CD4-positive, alpha-beta T cell treated with Interleukin-4 for 4 hours (primary cell): ENCODE measurements at regions not wholly inside any gene's neighbourhood (a gene's known extent, or its start where the extent isn't known, plus 50 kb on each side); places are given as distances from the start of the nearest gene placed in this dataset.
A peak's percentile ranks its signal among the peaks of the same experiment; 100 is the strongest.

Experiments used
- DNase-seq: peaks from one replicate; pipeline ENCODE4 v3.0.0-alpha.2; 2020

DNA sequence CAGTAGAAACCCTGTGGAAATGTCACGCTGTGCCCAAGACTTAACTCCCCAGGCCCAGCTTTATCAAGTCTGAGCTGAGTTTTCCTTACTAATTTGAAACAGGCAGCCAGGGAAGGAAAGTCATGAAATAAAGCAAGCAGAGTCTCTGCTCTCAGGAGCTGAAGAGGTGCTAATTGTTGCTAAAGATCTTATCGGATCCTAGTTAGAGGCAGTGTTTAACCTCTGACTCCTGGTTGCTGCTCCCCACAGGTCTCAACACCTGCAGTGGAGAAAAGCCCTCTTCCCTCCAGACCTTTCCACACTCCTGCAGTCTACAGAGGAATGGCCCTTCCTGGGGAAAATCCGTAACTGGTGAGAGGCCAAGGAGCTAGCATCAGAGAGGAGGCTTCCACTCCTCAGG lies 628.2 kb downstream of the NTRK3 start:
- DNase-seq, result no peak

DNA sequence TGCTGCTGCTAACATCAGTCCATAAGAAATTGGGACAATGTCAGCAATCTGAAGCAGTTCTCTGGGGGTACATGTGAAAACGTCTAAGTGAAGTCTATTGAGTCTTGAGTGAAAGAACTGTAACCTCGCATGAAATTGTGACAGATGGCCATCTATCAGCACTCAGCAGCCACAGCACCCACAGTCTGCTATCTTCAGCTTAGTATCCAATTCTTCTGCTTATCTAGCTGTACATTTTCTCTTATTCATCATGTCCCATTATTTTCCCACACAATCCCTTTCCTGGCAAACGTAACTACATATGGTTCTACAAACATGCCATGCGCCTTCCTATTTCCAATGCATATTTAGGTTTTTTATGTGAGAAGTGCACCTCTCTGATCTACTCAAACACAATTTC lies 629.7 kb downstream of the NTRK3 start:
- no peak for DNase-seq

DNA sequence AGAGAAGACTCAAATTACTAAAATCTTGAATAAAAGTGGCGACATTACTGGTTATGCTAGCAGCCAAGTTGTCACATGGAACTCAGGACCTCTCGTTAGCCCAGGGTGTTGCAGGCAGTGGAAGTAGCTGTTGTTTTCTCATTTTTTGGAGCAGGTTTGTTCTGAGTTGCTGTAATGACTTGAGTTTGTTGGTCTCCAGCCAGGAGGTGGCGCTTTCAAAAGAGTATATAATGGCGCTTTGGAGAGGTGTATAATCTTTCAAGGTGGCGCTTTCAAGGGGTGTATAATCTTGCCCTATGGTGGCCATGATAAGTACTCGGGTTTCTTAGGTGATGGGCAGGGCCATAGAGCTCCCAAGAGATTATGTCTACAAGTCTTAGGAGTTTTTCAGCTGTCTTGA lies 632.7 kb downstream of the NTRK3 start:
- no peak for DNase-seq

DNA sequence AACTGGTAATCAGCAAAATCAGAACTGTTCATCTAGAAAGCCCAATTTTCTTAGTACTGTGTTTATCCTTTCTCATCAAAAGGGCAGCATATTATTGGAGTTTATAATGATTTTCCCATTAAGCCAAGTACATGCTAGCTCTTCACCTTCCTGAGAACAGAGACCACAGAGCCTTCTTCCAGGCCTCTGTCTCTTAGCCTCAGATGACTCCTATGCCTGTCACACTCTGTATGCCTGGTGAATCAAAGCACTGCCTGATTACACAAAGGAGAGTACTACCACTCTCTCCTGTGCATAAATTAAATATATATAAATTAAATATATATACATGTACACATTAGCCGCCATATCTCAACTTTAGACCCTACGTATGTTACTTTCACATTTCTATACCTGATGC lies 636.1 kb downstream of the NTRK3 start:
- DNase-seq, result no peak

DNA sequence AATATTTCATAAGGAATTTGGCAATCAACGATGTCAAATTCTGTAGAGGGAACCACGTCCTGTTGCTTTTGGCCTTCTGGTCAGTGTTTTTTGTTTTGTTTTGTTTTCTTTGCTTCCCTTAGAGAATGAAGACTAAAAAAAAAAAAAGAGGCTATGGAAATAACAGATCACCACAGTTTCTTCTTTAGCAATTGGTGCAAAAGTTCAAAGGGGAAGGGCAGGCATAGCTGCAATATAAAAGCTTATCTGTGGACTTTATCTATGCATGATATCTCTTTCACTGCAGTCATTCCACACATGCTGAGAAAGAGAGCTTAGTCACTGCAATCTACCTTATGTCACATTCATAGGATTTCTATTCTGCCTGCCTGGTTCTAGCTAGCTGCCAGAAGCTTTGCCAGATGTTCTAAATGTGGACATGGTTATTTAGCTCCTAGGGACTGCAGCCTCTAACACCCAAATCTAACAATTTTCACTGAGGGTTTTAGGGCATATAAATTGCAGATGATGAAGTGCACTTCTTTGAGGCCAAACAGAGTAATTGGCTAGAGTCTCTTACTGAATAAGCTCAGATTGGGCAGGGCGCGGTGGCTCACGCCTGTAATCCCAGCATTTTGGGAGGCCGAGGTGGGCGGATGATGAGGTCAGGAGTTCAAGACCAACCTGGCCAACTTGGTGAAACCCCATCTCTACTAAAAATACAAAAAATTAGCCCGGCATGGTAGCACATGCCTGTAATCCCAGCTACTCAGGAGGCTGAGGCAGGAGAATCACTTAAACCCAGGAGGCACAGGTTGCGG lies 637.2 kb downstream of the NTRK3 start:
- no peak for DNase-seq

DNA sequence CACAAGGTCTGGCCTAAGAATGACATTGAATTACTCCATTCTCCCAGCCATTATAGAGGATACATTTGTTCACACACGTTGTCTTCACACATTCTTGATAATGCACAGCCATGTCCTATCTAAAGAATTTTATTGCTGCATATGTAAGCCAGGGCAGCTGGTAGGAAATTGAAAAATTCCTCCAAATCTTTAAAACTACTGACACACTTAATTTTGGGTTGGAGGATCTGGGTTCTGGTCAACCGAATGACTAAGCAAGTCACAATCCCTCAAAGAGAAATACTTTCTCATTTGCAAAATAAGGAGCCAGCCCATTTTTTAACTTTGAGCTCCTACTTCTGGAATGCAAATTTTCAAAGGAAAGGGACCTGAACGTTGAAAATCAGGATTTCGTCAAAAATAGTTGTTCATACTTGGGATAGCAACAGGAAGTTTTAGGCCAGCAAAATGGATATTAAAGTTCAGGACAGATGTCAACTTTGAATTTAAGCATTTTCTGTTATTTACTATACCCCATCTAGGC lies 638.3 kb downstream of the NTRK3 start:
- DNase-seq, result no peak

DNA sequence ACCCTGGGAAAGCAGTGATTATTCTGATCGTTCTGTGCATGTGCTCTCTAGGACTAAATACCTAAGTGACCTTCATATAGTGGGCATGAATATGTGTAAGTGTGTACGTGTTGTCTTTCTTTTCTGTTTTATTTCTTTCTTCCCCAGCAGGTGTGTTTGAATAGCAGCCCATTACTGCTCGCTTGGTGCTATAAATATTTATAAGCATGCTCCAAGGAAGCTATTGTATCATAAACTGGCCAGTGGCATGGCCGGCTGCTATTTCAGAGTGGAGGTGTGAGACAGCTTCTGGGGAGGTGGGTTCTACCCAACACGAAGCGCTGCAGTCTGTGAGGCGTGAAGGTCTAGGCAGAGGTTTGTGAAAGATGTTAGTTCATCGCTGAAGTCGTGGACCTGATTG lies 641.8 kb downstream of the NTRK3 start:
- DNase-seq, result no peak

DNA sequence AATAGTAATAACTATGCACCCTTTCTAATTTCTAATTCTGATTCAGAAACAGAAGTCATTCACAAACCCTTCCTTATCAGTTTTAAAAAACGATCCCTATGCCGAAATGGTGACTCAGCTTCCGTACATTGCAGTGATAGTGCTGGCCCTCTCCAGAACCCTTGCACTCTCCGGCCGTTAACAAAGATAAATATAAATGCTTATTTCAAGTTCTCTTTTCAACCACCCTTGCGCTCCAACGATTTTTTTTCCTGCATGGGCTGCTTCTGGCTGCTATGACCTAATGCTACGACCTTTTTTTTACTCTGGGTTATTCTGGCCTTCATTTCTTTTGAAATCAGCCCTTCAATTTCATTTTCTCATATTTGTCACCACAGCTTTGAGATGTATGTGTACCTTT lies 646.2 kb downstream of the NTRK3 start:
- DNase-seq, result no peak

DNA sequence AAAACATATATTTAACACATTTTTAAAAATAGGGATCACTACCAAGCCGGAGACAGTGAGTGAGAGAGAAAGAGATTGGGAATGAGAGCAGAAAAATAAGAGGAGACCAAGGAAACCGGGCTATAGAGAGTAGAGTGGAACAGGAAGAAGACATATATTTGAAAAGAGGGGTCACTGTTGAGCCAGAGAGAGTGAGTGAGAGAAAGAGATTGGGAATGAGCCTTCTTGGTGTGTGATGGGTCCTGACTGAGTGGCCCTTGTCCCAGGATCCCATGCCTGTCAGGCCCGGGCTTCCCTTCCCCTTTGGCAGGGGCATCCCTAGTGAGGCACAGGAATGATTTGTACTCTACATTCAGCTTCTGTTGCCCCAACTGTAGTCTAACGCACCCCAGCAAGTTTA lies 646.6 kb downstream of the NTRK3 start:
- no peak for DNase-seq

DNA sequence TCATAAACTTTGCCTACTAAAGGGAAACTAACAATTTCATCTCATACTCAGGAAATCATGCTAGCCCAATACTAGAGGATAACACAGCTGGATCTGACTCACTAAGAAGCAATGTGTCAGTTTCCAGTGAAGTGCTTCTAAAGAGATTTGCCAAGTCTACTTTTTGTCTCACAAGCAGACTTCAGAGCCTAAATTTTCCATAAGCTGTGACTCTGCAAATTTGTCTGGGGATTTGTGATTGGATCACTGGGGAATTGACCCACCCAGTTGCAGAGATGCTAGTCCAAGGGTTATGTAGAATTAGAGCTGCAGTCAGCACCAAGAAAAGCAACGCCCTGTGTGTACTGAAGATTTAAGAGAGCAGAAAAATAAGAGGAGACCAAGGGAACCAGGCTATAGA lies 647.1 kb downstream of the NTRK3 start:
- DNase-seq, result no peak

DNA sequence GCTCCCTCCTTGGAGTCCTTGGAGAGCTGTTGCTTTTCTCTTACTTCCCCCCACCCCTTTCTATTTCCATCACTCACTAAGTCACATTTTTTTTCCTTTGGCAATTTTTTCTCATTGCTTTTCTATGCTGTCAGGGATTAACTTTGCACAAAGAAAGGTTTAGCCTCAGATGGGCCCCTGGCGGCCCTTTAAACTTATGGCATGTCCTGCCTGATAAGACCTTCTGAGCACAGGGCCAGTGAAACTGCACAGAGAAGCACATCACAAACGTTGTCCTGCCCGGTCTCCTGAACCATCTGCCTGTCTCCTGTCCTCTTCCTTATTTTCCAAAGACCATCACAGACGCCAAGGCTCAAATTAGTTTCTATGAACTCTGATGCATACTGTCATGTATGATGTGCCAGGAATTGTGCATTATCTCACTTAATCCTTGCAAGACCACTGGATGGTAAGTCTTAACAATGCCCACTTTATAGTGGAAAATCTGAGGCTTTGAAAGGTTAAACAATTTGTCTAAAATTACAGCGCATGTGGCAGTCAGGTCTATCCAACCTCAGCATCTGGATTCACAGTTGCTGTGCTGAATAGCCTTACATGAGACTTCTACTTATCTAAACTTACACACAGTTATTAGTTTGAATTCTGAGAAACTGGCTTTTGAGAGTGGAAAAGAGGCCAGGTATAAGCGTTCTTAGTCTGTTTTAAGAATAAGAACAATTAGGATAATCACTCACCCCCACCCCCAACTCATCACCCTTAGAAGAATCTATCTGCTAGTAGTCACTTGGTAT lies 648.1 kb downstream of the NTRK3 start:
- DNase-seq, result no peak

DNA sequence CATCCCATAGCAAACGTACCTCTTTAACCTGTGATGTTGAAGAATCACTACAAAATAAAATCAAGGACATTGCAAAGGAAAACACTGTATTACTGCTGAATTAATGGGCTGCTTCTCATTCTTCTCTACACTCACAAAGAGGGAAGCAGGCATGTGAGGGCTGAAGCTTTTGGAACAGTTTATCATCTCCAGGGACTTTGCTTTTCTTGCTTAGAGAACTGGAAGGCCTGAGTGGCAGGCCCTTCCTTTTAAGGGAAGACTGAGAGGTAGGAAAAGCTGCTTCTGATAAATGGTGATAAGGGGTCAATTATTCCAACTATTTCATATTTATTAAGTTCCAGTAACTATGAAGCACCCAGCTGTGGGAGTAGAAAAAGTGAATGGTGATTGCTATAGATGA lies 649.6 kb downstream of the NTRK3 start:
- no peak for DNase-seq

DNA sequence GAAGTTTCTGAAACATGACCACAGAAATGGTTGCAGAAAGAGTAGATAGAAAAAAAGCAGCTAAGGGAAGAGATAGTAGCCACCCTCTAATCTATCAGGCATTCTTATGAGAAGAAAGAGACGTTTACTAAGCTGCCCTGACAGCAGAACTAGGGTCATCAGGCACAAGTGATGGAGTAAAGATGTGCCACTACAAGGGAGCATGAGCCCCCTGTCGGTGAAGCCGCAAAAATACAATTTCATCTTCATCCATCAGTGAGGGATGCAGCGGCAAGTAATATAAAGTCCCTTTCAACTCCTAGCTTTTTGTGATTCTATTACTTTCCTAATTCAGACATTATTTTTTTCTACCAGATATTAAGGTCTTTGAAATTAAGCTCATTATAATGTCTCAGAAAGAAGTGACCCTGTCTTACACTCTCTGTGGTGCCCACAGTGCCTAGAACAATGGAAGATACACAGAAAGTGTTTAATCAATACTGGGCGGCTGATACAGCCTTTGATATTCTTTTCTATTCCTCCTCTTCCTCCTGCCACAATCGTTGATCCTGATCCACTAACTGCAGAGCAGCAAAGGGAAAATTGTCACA lies 651.6 kb downstream of the NTRK3 start:
- DNase-seq, result peak; percentile 2

DNA sequence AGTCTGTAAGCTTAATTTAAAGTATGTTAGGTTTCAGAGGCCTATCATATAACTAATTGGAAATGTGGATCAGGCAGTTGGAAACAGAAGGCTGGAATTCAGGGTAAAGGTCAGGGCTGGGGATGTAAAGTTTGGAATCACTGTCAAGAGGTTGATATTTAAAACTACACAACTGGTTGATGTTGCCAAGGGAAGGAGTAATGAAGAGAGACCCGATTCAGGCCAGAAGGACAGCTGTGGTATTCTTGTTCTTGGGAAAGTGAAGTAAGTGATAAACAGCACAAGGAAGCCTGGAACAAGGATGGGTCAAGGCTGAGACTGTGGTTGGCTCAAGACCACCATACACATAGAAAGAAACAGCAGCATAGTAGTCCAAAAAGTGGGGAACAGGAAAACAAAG lies 654.2 kb downstream of the NTRK3 start:
- DNase-seq, result no peak

DNA sequence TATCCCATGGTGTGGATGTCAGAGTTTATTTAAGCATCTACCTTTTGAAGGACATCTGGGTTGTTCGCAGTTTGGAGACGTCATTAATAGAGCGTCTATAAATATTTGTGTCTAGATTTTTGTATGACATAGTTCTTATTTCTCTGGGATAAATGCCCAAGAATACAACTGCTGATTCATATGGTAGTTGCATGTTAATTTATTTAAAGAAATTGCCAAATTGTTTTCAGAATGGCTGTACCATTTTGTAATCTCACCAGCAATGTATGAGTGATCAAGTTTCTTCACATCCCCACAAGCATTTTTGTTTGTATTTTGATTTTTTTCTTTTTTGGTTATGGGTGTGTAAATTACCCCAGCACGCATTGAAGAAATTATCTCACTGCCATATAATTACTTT lies 656.9 kb downstream of the NTRK3 start:
- no peak for DNase-seq

DNA sequence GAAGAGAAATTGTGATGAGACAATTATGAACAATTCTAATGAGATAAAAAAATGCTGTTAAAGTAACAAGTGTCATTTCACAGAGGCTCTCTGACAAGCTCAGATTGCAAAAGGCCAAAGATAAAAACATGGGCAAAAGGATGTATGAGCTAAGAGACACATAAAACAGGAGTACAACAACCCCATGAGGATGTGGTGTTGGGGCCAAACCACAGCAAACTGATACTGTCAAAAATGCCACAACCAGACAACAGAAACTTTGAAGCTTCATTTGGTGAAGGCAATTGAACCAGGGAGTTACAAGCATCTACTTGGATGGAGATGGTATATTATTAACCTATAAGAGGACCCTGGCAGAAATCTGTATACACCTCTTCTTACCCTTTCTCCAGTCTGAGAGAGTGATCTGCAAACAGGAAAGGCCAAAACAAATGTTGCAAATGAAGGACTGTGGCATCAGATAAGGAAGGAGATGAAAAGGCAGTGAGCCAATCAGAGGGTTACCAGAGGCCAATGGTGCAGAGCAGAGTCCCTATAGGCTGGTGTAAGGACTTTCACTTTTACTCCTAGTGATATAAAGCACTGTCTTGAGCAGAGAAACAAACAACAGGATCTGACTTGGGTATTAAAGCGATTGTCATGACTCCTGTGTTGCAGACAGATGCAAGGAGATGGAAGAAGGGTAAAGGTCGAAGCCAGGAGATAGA lies 659.0 kb downstream of the NTRK3 start:
- peak; percentile 22 for DNase-seq

DNA sequence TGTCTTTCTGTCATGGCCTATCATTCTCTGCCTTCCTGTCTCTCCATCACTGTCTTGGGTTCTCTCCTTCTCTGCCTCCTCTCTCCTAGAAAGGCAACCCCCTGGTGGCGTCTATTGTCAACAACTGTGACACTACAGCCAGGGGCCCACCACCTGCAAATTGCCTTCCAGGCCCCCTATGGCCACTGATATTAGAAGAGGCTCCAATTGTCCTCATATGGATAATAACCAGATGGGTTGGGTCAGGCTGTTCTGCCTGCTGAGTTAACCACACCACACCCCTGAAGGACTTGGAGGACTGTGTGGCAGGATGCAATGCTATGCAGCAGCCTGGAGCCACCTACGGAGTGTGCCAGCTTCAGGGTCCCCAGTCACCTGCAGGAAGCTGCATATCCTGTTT lies 665.0 kb downstream of the NTRK3 start:
- DNase-seq, result no peak

DNA sequence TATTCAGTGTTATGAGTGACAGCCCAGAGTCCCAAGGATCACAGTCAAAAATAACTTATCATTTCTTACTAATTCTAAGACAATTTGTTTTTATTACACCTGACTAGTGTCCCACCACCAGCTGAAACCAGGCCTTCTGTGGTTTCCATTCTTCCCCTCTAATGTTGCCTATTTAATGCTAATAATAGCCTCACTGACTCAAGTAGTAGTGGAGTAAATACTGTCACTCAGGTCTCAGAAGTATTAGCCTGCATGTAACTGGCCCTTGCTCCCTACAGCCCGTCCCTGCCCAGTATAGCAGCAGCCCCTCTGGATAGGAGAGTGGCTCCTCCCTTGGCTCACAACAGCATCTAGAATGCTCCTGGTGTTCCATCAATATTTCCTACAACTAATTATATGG lies 665.5 kb downstream of the NTRK3 start:
- DNase-seq, result no peak

DNA sequence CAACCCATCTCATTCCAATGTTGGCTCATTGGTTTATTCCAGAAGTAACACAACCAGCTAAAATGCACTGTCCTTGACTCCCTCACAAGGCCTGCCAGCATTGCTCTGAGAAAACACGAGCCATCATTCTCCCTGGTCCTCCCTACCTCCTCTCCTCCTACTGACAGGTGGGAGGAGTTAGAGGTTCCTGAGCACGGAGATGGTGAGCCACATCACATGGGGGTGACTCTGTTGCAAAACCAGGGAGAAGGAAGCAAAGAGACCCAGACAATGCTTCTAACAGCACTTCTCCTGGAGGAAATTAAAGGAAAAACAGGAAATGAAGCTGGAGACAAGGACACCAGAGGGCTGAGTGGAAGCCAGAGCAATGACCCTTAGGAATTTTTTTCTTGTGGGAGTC lies 667.4 kb downstream of the NTRK3 start:
- DNase-seq, result no peak

DNA sequence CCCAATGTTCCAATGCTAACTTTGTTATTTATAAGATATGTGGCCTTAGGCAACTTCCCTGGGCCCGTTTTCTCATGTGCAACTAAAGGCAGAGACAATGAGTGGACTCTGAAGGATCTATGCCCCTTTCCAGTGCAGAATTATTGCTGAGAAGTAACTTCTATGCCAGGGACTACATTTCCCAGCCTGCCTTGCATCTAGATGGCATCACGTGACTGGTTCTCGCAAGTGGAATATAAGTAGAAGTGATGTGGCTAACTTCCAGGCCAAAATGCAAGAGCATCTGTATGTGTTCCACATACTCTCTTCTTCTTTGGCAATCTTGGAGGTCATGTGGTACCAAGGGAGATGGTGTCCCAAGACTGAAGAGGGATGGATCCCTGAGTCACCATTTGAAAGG lies 674.4 kb downstream of the NTRK3 start:
- no peak for DNase-seq

DNA sequence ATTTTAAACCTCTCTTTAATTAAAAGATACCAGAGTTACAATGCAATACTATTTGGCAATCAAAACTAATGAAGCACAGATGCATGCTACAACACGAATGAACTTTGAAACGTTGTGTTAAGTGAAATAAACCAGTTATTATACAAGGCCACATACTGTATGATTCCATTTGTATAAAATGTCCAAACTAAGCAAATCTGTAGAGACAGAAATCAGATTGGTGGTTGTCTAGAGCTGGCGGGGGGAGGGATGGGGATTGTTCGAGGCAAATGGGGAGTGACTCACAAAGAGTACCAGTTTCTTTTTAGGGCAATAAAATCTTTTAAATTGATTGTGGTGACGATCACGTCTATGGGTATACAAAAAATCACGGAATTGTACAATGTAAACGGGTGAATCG lies 677.0 kb downstream of the NTRK3 start:
- DNase-seq, result no peak

DNA sequence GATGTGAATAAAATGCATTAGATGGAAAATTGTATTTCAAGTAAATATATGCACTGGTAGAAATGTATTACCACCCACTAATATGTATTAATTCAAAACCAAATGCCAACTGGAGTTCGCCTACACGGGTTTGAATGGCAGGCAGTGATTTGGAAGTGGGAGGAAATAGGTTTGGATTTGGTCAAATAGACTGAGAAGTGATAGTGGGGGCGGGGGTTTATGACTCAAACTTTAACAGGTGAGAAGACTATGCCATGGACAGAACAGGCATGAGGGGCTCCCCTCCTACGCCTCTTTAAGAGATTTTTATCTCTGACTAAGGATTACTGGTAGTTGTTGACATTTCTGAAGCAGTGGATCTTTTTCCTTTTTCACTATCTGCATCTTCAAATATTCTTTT lies 677.8 kb downstream of the NTRK3 start:
- DNase-seq, result no peak

DNA sequence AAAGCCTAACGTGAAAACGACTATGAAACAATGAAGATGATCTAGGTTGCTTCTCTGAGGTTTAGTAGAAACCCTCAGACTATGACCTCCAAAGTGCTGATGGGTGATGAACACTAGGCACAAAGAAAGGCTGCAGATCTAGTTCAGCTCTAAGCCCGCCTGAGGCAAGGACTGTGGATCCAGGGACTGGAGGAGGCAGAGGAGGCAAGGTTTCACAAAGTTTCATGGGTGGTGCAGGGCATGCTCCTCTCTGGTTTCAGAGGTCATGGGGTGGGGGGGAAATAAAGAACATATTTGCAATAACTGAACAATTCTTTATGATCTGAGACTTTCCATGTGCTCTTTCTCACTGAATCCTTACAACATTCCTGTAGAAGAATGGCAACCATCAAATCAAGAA lies 679.2 kb downstream of the NTRK3 start:
- DNase-seq, result no peak
